ENCODE measurements at regions not wholly inside any gene's neighbourhood (a gene's known extent, or its start where the extent isn't known, plus 50 kb on each side); places are given as distances from the start of the nearest gene placed in this dataset.

DNA sequence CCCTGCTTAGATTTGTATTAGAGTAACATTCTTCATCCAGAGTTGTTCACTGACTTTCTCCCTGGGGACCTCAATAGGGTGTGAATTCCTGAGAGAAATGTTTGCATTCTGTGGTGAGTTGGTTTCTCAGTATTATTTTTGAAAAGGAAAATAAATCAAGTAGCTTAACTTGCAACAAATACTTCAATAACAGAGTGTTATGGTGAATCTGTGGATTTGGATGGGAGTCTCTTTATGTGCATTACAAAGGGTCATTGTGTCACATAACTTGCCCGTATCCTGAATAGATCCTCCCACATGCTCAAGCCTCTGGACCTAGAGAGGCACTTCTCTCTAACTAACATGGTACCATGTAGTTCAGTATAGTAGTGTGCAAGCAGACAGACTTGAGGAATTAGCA lies 68.4 kb upstream of the IPO9 start:
- TF ChIP-seq, protein P1, sequence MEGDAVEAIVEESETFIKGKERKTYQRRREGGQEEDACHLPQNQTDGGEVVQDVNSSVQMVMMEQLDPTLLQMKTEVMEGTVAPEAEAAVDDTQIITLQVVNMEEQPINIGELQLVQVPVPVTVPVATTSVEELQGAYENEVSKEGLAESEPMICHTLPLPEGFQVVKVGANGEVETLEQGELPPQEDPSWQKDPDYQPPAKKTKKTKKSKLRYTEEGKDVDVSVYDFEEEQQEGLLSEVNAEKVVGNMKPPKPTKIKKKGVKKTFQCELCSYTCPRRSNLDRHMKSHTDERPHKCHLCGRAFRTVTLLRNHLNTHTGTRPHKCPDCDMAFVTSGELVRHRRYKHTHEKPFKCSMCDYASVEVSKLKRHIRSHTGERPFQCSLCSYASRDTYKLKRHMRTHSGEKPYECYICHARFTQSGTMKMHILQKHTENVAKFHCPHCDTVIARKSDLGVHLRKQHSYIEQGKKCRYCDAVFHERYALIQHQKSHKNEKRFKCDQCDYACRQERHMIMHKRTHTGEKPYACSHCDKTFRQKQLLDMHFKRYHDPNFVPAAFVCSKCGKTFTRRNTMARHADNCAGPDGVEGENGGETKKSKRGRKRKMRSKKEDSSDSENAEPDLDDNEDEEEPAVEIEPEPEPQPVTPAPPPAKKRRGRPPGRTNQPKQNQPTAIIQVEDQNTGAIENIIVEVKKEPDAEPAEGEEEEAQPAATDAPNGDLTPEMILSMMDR (IDR thresholded peaks at IDR 0.05 in 2 of 3, conservative IDR thresholded peaks at IDR 0.05 in 1 of 3; ENCODE audit: borderline replicate concordance in 1 of 3, insufficient read depth in 1 of 3, low read depth in 2 of 3, low read length in 2 of 3): no peak
- TF ChIP-seq, protein P2, sequence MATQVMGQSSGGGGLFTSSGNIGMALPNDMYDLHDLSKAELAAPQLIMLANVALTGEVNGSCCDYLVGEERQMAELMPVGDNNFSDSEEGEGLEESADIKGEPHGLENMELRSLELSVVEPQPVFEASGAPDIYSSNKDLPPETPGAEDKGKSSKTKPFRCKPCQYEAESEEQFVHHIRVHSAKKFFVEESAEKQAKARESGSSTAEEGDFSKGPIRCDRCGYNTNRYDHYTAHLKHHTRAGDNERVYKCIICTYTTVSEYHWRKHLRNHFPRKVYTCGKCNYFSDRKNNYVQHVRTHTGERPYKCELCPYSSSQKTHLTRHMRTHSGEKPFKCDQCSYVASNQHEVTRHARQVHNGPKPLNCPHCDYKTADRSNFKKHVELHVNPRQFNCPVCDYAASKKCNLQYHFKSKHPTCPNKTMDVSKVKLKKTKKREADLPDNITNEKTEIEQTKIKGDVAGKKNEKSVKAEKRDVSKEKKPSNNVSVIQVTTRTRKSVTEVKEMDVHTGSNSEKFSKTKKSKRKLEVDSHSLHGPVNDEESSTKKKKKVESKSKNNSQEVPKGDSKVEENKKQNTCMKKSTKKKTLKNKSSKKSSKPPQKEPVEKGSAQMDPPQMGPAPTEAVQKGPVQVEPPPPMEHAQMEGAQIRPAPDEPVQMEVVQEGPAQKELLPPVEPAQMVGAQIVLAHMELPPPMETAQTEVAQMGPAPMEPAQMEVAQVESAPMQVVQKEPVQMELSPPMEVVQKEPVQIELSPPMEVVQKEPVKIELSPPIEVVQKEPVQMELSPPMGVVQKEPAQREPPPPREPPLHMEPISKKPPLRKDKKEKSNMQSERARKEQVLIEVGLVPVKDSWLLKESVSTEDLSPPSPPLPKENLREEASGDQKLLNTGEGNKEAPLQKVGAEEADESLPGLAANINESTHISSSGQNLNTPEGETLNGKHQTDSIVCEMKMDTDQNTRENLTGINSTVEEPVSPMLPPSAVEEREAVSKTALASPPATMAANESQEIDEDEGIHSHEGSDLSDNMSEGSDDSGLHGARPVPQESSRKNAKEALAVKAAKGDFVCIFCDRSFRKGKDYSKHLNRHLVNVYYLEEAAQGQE (IDR thresholded peaks at IDR 0.05; ENCODE audit: low read depth): no peak
- TF ChIP-seq POLR2A (IDR thresholded peaks at IDR 0.05; ENCODE audit: borderline replicate concordance, extremely low read depth, insufficient read depth, insufficient read length) (no peak), RAD21 (IDR thresholded peaks at IDR 0.05; ENCODE audit: low read depth) (no peak), POLR2AphosphoS5 (IDR thresholded peaks at IDR 0.05; ENCODE audit: low read depth, low read length) (no peak)
